GM12872 (cell line): ENCODE measurements at regions not wholly inside any gene's neighbourhood (a gene's known extent, or its start where the extent isn't known, plus 50 kb on each side); places are given as distances from the start of the nearest gene placed in this dataset.

ENCODE experiments used
- TF ChIP-seq, protein P1 (sequence below): IDR thresholded peaks from 3 replicates; pipeline ENCODE4 v1.5.1; 2011; ENCODE audit warnings: low read depth, mild to moderate bottlenecking, low read length, moderate library complexity; ENCODE audit not compliant: insufficient read depth

DNA sequence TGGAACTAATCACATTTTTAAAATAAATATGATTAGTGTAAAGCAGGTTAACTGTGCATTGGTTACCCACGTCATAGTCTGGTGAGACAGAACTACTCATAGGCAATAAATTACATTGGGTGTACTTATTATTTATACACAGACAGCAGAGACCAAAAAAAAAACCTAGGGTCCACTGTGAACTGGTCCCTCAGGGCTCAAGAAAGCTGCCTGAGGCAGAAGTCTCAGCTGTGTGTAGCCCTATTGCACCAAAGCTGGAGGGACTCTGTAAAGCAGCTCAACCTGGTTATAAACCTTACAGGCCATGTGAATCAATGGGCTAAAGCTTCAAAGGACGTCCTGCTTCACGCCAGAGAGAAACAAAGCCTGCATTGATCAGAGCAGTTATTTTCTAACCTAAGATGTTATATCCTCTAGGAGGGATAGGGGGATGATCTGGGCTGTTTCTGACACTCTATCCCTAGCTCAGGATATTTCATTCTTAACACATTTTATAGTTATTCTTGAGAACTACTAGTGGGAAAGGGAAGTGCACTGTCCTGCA is 432.2 kb upstream of the ANO3 start:
- TF ChIP-seq, protein P1, sequence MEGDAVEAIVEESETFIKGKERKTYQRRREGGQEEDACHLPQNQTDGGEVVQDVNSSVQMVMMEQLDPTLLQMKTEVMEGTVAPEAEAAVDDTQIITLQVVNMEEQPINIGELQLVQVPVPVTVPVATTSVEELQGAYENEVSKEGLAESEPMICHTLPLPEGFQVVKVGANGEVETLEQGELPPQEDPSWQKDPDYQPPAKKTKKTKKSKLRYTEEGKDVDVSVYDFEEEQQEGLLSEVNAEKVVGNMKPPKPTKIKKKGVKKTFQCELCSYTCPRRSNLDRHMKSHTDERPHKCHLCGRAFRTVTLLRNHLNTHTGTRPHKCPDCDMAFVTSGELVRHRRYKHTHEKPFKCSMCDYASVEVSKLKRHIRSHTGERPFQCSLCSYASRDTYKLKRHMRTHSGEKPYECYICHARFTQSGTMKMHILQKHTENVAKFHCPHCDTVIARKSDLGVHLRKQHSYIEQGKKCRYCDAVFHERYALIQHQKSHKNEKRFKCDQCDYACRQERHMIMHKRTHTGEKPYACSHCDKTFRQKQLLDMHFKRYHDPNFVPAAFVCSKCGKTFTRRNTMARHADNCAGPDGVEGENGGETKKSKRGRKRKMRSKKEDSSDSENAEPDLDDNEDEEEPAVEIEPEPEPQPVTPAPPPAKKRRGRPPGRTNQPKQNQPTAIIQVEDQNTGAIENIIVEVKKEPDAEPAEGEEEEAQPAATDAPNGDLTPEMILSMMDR, result no peak

DNA sequence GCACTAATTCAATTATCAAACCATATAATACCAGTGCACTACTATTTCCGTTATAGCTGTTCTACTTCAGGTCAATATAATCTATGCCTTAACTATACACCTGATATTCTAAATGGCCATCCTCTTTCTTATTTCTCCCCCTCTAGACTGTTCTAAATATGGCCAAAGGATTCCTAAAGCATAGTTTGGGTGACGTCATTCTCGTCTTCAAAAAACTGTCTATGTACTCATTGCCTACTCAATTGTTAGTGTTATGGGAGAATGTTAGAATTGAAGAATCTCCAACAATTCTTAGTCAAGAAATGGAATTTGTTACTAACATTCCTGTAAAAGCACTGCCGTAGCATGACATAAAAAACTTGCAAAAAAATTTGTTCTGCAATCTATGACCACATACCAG is 431.1 kb upstream of the ANO3 start:
- TF ChIP-seq, protein P1, result no peak

DNA sequence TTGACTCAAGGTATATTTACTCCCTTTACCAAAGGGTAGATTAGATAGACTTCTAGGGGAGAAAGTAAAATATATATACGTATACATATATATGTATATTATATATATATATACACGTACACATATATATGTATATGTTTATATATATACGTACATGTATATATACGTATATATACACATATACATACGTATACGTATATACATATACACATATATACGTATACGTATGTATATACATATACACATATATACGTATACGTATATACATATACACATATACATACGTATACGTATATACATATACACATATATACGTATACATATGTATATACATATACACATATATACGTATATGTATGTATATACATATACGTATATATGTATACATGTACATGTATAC is 430.5 kb upstream of the ANO3 start:
- TF ChIP-seq, protein P1, result no peak

DNA sequence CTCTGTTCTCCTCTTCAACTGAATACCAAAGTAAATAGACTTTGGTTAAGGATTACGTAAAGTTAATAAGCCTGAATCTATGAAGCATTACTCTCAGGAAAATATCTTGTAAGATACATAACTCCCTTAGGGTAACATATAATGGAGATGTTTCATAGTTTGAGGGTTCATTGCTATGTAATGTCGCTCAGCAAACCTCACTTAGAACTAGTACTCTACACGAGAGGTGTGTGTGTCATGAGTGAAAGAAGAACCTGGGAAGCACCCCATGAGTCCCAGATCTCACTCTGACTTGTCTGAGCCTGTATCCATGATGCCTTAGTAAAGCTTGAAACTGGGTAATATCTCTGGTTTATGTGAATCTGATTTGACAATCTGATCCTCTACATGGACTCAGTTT is 429.5 kb upstream of the ANO3 start:
- TF ChIP-seq, protein P1, result no peak

DNA sequence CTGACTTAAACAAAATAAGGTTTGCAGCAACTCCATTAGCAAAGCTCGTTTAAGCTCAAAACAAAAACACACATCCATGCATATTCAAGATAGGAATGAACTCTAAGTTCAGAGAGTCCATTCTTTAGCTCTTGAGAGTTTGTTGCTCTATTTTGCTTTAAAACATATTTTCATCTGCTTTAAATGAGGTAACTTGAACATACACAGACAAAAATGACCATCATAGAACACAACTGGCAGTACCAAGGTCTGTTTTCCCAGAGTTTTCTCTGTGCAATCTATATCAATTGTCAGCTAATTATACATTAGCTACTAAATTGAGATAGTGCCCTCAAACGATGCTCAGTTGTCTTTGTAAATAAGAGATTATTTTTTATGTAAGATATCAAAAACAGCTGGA is 423.2 kb upstream of the ANO3 start:
- TF ChIP-seq, protein P1, result no peak

DNA sequence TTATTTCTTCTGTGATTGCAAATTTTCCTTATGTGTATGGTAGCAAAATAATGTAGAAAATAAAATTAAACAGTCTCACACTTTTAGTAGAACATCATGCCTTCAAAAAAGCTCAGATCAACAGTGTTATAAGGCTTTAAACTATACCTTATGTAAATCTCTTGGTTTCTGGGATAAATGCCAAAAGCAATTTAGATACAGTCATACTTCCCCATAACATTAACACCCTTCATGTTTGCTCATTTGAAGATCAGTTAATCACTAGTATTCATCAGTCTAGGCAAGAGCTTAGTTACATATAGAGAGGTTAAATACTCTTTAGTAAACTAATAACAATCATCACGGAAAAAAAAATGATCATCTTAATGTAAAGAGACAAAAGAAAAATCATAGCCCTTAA is 421.8 kb upstream of the ANO3 start:
- TF ChIP-seq, protein P1, result no peak

DNA sequence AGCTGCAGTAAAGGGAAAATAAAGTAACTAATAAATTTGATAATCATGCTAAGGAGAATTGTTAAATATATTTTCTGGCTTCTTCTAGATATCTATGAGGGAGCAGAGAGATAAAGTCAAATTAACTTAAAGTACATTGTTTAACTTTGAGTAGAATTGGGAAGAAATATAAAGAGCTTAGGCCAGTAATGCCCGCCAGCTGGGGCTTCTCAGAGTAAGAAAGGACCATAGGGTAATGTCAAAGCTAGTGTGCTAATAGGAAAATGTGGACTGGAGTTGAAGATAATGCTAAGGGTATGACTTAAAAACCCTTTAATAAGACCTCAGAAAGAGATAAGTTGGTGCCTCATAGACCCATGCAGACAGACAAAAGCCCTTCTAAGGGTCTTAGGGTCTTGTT is 411.6 kb upstream of the ANO3 start:
- TF ChIP-seq, protein P1, result no peak
